Stimulated activated CD4-positive, alpha-beta T cell treated with anti-CD3 and anti-CD28 coated beads, Interleukin-4, amount 100 ng/mL, for 48 hours (primary cell): ENCODE measurements at regions not wholly inside any gene's neighbourhood (a gene's known extent, or its start where the extent isn't known, plus 50 kb on each side); places are given as distances from the start of the nearest gene placed in this dataset.

Experiments
- DNase-seq, 2 donors: peaks; one replicate each; pipeline ENCODE4 v3.0.0-alpha.2; 2020; ENCODE audit warnings: low read depth in 2 of 2

DNA sequence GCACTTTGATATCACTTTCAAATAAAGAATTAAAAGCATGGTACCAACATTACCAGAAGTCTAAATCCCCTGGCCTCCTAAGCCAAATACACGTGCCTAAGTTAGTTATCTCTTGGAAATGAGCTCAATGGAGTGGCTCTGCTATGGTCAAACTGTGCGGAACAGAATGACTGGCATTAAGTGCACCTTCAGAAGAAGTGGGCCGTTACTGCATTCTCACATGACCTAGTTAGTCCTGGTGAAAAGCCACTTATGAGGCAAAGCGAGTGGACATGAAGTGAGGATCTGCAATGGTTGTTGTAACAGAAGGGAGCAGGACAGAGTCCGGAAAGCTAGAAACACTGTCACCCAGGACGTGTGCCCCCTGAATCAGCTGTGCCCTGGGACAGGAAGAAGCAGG is 633.1 kb downstream of the IRX1 start:
- DNase-seq, result no peak

DNA sequence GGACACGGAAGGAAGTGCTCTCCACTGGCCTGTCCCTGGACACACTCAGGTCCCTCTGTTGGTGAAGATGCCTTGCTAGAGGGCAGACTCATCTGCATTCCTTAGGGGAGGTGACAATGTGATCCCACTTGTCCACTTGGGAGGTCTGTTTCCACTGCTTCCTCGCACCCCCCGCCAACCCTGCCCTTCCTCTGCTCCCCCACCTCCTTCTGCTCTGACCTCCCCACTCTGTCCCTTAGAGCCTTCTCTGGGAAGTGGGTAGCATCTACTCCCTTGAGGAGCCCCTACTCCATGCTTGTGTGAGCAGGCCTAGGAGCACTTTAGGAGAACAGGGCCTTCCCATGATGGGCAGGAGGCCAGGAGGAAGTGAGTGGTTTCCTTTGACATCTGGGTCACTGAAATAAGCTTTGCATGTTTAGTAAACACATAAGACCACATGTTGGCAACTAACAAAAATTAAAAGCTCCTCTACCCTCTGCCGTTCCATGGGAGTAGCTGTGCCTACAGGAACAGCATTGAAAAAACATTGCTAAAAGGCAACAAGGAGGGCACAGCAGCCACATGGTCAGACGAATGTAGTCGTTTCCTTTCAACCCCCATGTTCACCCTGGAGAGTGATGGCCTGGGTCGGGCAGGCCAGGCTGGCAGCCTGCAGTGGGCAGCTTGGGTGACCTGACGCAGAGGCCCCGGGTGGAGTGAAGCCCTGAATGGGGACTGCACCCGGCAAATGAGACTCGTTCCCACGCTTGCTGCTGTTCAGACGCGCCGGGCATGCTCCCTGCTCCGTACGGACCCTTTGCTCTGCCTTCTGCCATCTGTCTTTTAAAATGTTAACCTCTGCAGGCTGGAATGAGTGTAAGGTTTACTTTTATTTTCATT is 634.0 kb downstream of the IRX1 start:
- DNase-seq, result no peak

DNA sequence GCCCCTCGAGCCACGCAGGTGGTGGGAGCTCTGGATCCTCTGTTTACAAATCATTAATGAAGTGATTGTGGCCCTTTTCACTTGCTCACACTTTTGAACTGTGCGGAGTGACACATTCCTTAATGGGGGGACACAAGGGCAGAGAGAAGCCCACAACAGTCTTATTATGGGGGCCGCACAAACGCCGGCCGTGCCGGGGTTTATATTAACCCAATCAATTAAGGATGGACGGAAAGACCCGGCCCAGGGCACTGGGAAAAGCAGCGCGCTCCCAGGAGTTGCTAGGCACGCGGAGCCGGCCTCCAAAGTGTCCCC is 634.8 kb downstream of the IRX1 start:
- DNase-seq, result no peak

GRCh38 chr5:4230786-4231641 is 635.4 kb downstream of the IRX1 start:
- no peak for DNase-seq

DNA sequence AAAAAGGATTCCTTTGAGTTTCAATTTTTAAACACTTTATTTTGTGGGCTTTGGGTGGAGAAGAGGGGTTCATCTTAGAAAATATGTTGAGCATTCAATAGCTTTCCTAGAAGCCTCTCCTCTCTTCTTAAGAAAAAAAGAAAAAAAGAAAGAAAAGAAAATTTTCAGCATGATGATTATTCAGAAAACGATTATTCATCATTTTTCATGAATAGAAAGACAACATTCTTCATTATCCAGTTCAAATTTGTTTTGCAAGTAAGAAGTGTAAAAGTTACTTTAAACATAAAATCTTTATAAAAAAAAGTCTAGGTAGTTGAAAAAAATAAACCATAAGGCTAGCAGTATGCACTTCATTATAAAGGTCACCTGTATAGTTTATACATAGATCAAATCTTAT is 636.5 kb downstream of the IRX1 start:
- DNase-seq, result no peak

DNA sequence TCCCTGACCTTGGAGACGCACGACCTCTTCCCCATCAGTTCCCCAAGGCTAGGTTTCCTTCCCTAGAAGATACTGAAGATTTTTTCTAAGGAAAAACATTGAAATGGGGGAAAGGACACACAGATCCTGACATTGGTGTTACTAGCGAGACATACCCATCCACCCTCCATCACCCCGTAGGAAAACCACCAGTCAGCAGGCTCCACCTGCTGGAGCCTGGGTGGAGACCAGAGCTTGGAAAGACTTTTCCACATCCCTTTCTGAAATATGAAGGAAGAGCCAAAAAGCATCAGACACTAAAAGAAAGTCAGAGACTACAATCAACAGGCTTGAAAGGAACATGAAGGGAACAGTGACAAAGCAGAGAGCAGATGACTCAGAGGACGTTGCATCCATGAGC is 638.0 kb downstream of the IRX1 start:
- DNase-seq, result no peak

GRCh38 chr5:4243479-4244264 is 648.0 kb downstream of the IRX1 start:
- no peak for DNase-seq

DNA sequence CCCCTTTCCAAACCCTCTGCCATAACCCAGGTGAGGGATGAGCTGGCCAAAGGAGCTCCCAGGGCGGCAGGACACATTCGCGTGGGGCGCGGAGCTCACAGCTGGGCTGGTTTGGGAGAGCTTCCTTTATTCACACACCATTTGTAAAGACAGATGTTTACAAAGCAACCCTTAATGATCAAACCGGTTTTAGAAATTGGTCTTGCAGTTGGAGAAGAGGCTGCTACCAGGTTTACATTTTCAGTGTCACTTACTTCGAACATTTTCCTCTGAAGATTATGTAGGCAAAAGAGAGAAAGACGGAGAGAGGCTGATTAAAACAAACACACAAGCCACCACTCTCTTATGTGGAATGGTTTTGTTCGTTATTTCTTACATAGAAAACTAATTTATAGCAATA is 648.7 kb downstream of the IRX1 start:
- no peak for DNase-seq

- DNase-seq, result no peak
These were observed 649.4 kb downstream of the IRX1 start for GRCh38 chr5:4245076-4245475.

- no peak for DNase-seq
These were observed 649.9 kb downstream of the IRX1 start for GRCh38 chr5:4245511-4245910.

GRCh38 chr5:4246447-4246846 is 650.8 kb downstream of the IRX1 start:
- no peak for DNase-seq

DNA sequence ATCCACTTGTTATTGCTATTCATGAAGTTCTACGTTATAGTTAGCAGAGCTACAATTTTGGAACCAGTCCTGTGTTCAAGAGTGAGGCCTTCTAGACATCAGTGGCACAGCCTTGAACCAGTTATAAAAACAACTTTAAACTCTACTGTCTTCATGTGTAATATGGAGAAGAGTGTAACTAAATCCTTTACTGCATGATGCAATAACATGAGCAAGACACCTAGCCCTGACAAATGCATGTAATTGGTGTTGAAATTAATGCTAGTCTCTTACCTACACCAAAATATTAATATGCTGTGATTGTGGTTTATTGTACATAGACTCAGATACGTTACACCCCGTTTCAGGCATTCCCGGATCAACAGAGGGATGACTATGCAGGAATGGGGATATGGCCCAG is 654.6 kb downstream of the IRX1 start:
- no peak for DNase-seq

- no peak for DNase-seq
These were observed 656.8 kb downstream of the IRX1 start for GRCh38 chr5:4252385-4252784.

GRCh38 chr5:4254736-4255135 is 659.1 kb downstream of the IRX1 start:
- DNase-seq, result no peak

GRCh38 chr5:4255441-4255840 is 659.8 kb downstream of the IRX1 start:
- DNase-seq, result no peak

DNA sequence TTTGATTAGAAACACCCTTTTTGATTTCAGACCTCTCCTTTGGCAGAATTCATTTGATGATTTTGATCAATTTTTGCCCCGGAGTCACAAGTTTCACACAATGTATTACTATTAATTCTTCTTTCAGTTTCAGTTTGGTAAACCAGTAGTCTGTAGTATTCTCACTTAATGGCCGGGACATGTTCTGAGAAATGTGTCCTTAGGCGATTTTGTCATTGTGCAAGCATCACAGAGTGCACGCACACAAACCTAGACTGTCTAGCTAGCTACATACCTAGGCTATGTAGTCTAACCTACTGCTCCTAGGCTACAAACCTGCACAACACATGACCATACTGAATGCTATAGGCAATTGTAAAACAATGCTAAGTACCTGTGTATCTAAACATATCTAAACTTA is 662.5 kb downstream of the IRX1 start:
- DNase-seq, result no peak

GRCh38 chr5:4271193-4271592 is 675.6 kb downstream of the IRX1 start:
- DNase-seq, result no peak

GRCh38 chr5:4275232-4275631 is 679.6 kb downstream of the IRX1 start:
- DNase-seq, result no peak

DNA sequence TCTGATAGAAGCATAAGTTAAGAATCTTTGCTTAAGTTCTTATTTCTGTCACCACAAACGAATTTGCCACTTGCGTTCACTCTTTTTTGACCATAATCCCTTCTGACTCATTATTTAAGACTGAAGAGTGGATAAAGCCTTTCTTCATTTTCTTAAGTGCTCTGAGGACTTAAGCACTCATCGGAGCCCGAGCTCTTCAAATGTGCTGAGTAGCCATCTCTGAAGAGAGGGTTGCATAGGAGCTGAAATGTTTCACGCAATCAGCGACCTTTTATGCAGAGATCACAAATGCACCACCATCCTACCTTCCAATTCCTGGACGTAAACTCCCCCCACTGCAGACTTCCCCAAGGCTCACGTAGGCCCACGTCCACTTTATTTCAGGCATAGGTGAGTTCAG is 699.2 kb downstream of the IRX1 start:
- no peak for DNase-seq

GRCh38 chr5:4295663-4296339 is 700.2 kb downstream of the IRX1 start:
- no peak for DNase-seq

- no peak for DNase-seq
These were observed 710.4 kb downstream of the IRX1 start for GRCh38 chr5:4306057-4306456.

GRCh38 chr5:4309026-4309425 is 713.4 kb downstream of the IRX1 start:
- no peak for DNase-seq
